GM18858 (cell line): ENCODE measurements at regions not wholly inside any gene's neighbourhood (a gene's known extent, or its start where the extent isn't known, plus 50 kb on each side); places are given as distances from the start of the nearest gene placed in this dataset.
"Not testable (repeated sequence)": the region's sequence is repeated elsewhere in the genome, so short reads cannot be mapped to it uniquely, and the experiment has no call there.

Experiments used
- ATAC-seq: cut with Tn5 transposase; IDR thresholded peaks from one replicate; pipeline ENCODE4 v1.9.1; 2021; ENCODE audit not compliant: unreplicated experiment

- ATAC-seq: no peak
Observed at GRCh38 chrX:39030636-39031035, 229.4 kb downstream of the MID1IP1 start.

- ATAC-seq: no peak
Observed at GRCh38 chrX:39039890-39040289, 238.6 kb downstream of the MID1IP1 start.

- ATAC-seq: no peak
Observed at GRCh38 chrX:39043838-39044550, 242.7 kb downstream of the MID1IP1 start.

- no peak for ATAC-seq
Observed at GRCh38 chrX:39047174-39047573, 245.9 kb downstream of the MID1IP1 start.

GRCh38 chrX:39049975-39050374 is 248.7 kb downstream of the MID1IP1 start:
- no peak for ATAC-seq

- ATAC-seq: no peak
Observed at GRCh38 chrX:39050427-39050826, 249.2 kb downstream of the MID1IP1 start.

GRCh38 chrX:39052751-39053150 is 251.5 kb downstream of the MID1IP1 start:
- ATAC-seq: no peak

GRCh38 chrX:39058724-39059123 is 257.5 kb downstream of the MID1IP1 start:
- ATAC-seq: no peak

GRCh38 chrX:39059866-39060265 is 258.6 kb downstream of the MID1IP1 start:
- no peak for ATAC-seq

- no peak for ATAC-seq
Observed at GRCh38 chrX:39063037-39063436, 261.8 kb downstream of the MID1IP1 start.

GRCh38 chrX:39063702-39064101 is 262.4 kb downstream of the MID1IP1 start:
- ATAC-seq: no peak

- ATAC-seq: no peak
Observed at GRCh38 chrX:39065051-39065871, 264.0 kb downstream of the MID1IP1 start.

- no peak for ATAC-seq
Observed at GRCh38 chrX:39067866-39068265, 266.6 kb downstream of the MID1IP1 start.

- not testable (repeated sequence) for ATAC-seq
Observed at GRCh38 chrX:39068634-39069033, 267.4 kb downstream of the MID1IP1 start.

- ATAC-seq: no peak
Observed at GRCh38 chrX:39070009-39070408, 268.8 kb downstream of the MID1IP1 start.

- ATAC-seq: no peak
Observed at GRCh38 chrX:39073131-39073530, 271.9 kb downstream of the MID1IP1 start.

- no peak for ATAC-seq
Observed at GRCh38 chrX:39096599-39096998, 295.3 kb downstream of the MID1IP1 start.

GRCh38 chrX:39104745-39105144 is 303.5 kb downstream of the MID1IP1 start:
- ATAC-seq: no peak

- no peak for ATAC-seq
Observed at GRCh38 chrX:39112143-39112542, 310.9 kb downstream of the MID1IP1 start.

GRCh38 chrX:39115166-39115565 is 313.9 kb downstream of the MID1IP1 start:
- no peak for ATAC-seq

- no peak for ATAC-seq
Observed at GRCh38 chrX:39117101-39117500, 315.8 kb downstream of the MID1IP1 start.

GRCh38 chrX:39121903-39122302 is 320.6 kb downstream of the MID1IP1 start:
- no peak for ATAC-seq
